ENCODE measurements at regions not wholly inside any gene's neighbourhood (a gene's known extent, or its start where the extent isn't known, plus 50 kb on each side); places are given as distances from the start of the nearest gene placed in this dataset.

DNA sequence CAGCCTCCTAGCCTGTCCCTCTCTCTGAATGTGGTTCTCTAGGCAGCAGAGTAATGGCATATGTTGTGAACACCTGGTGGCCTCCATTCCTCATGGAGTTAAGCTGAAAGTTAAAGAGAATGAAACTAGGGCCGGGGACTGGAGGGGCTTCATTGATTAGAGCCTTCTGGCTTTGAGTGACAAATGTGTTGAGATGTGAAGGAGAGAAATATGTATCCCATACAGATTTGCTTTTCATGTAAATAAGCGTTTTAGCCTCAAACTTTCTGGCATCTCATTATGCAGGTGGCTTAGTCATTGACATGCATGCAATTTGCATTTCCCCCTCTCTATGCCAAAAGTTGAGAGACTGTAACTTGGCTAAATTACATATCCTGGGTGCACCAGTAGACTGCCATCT, 537.7 kb upstream of the EEF2KMT start:
- Histone ChIP-seq H3K4me1 (ENCODE audit: control insufficient read depth in 1 of 2, low read depth in 2 of 2) (no peaks in the 10 kb centered on the region), H3K4me3 (no peak overlapping the region), H3K36me3 (no peaks in the 10 kb centered on the region), H3K9me3 (no peaks in the 10 kb centered on the region), H3K27me3 (replicated peaks; ENCODE audit: insufficient read depth) (no peaks in the 10 kb centered on the region), H3K27ac (no peak overlapping the region)
- DNase-seq (ENCODE audit: low spot score) (no peak), ATAC-seq (ENCODE audit: insufficient number of reproducible peaks, low FRiP score, low read depth) (no peak)
- TF ChIP-seq, protein P1, sequence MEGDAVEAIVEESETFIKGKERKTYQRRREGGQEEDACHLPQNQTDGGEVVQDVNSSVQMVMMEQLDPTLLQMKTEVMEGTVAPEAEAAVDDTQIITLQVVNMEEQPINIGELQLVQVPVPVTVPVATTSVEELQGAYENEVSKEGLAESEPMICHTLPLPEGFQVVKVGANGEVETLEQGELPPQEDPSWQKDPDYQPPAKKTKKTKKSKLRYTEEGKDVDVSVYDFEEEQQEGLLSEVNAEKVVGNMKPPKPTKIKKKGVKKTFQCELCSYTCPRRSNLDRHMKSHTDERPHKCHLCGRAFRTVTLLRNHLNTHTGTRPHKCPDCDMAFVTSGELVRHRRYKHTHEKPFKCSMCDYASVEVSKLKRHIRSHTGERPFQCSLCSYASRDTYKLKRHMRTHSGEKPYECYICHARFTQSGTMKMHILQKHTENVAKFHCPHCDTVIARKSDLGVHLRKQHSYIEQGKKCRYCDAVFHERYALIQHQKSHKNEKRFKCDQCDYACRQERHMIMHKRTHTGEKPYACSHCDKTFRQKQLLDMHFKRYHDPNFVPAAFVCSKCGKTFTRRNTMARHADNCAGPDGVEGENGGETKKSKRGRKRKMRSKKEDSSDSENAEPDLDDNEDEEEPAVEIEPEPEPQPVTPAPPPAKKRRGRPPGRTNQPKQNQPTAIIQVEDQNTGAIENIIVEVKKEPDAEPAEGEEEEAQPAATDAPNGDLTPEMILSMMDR (IDR thresholded peaks at IDR 0.05) = no peak

DNA sequence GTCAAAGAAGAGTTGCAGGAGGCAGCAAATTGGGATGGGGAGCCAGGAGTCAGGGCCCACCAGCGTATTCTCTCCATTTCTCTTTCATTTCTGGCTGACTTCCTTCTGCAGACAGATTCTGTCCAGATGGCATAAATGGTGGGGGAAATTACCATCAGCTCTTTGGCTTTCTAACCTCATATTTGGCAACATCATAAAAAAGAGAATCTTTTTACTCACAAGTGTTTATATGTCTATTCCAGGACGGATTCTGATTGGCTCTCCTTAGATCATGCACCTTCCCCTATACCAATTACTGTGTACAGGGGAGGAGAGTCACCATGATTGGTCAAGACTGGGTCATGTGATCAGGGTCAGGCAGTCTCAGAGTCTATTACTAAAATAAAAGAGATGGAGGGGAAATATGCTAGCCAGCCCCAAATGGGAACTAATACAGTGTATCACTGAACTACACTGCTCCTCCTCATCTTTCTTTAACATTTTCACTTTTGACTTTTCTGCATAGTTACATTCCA, 537.1 kb upstream of the EEF2KMT start:
- H3K27me3 ChIP-seq (replicated peaks; ENCODE audit: insufficient read depth) = no peaks in the 10 kb centered on the region
- no peaks in the 10 kb centered on the region for H3K36me3 ChIP-seq
- H3K9me3 ChIP-seq = no peaks in the 10 kb centered on the region
- no peak for ATAC-seq (ENCODE audit: insufficient number of reproducible peaks, low FRiP score, low read depth)
- H3K4me3 ChIP-seq = no peak overlapping the region
- TF ChIP-seq, protein P1 (IDR thresholded peaks at IDR 0.05) = no peak
- H3K4me1 ChIP-seq (ENCODE audit: control insufficient read depth in 1 of 2, low read depth in 2 of 2) = no peaks in the 10 kb centered on the region
- H3K27ac ChIP-seq = no peak overlapping the region
- DNase-seq (ENCODE audit: low spot score) = no peak

- ATAC-seq (ENCODE audit: insufficient number of reproducible peaks, low FRiP score, low read depth) = no peak
- no peaks in the 10 kb centered on the region for H3K4me1 ChIP-seq (ENCODE audit: control insufficient read depth in 1 of 2, low read depth in 2 of 2)
- H3K27me3 ChIP-seq (replicated peaks; ENCODE audit: insufficient read depth) = no peaks in the 10 kb centered on the region
- no peak overlapping the region for H3K27ac ChIP-seq
- DNase-seq (ENCODE audit: low spot score) = no peak
- H3K36me3 ChIP-seq = no peaks in the 10 kb centered on the region
- no peaks in the 10 kb centered on the region for H3K9me3 ChIP-seq
- no peak overlapping the region for H3K4me3 ChIP-seq
- TF ChIP-seq, protein P1 (IDR thresholded peaks at IDR 0.05) = no peak
Measured at GRCh38 chr16:5633845-5634440, 536.3 kb upstream of the EEF2KMT start.

GRCh38 chr16:5622234-5622884, 524.8 kb upstream of the EEF2KMT start:
- no peaks in the 10 kb centered on the region for H3K4me1 ChIP-seq (ENCODE audit: control insufficient read depth in 1 of 2, low read depth in 2 of 2)
- ATAC-seq (ENCODE audit: insufficient number of reproducible peaks, low FRiP score, low read depth) (no peak), DNase-seq (ENCODE audit: low spot score) (no peak)
- no peaks in the 10 kb centered on the region for H3K36me3 ChIP-seq
- TF ChIP-seq, protein P1 (IDR thresholded peaks at IDR 0.05) = no peak
- no peak overlapping the region for H3K27ac ChIP-seq
- no peaks in the 10 kb centered on the region for H3K9me3 ChIP-seq
- no peaks in the 10 kb centered on the region for H3K27me3 ChIP-seq (replicated peaks; ENCODE audit: insufficient read depth)
- no peak overlapping the region for H3K4me3 ChIP-seq

- Histone ChIP-seq H3K36me3 (no peaks in the 10 kb centered on the region), H3K27me3 (replicated peaks; ENCODE audit: insufficient read depth) (no peaks in the 10 kb centered on the region), H3K4me1 (ENCODE audit: control insufficient read depth in 1 of 2, low read depth in 2 of 2) (no peaks in the 10 kb centered on the region), H3K9me3 (no peaks in the 10 kb centered on the region), H3K4me3 (no peak overlapping the region), H3K27ac (no peak overlapping the region)
- TF ChIP-seq, protein P1 (IDR thresholded peaks at IDR 0.05) = no peak
- no peak for ATAC-seq (ENCODE audit: insufficient number of reproducible peaks, low FRiP score, low read depth)
- no peak for DNase-seq (ENCODE audit: low spot score)
Measured at GRCh38 chr16:5621826-5622225, 524.2 kb upstream of the EEF2KMT start.

All from thoracic aorta (tissue), 2 donors.